Naive thymus-derived CD8-positive, alpha-beta T cell (primary cell): ENCODE measurements at regions not wholly inside any gene's neighbourhood (a gene's known extent, or its start where the extent isn't known, plus 50 kb on each side); places are given as distances from the start of the nearest gene placed in this dataset.
"Not testable (repeated sequence)": the region's sequence is repeated elsewhere in the genome, so short reads cannot be mapped to it uniquely, and the experiment has no call there.

Source experiments
- ATAC-seq, 2 donors: fragments of 150-1000 bp; cut with Tn5 transposase in 1 of 2; sonication (Bioruptor Pico), chemical (Tn5 transposase) in 1 of 2; 1 replicate in 1 of 2; 2 replicates in 1 of 2; pipeline ENCODE4 v1.10.0; 2021; ENCODE audit warnings: mild to moderate bottlenecking in 2 of 2, moderate library complexity in 2 of 2
- POLR2A ChIA-PET: fragments of 350-600 bp; sonication (Branson Sonifier 250); formaldehyde crosslinking; loops from one replicate; lab custom pipeline; 2021; ENCODE audit warnings: antibody characterized with exemption; lab: Charles Lee
- DNase-seq, 10 donors: peaks; one replicate each; pipeline versions ENCODE4 v3.0.0 to v3.0.0-alpha.2; 2020 to 2022
- H3K27ac Mint-ChIP-seq, 10 donors: one replicate each; pipeline ENCODE4 v1.8.0; 2020 to 2022; ENCODE audit warnings: mild to moderate bottlenecking in 10 of 10, mixed read lengths in 10 of 10, moderate library complexity in 4 of 10, inconsistent platforms in 1 of 10
- H3K27me3 Mint-ChIP-seq, 5 donors: one replicate each; pipeline ENCODE4 v1.8.0; 2021 to 2022; ENCODE audit warnings: mixed read lengths in 5 of 5
- H3K36me3 Mint-ChIP-seq, 3 donors: one replicate each; pipeline ENCODE4 v1.8.0; 2020 to 2022; ENCODE audit warnings: mixed read lengths in 3 of 3, mild to moderate bottlenecking in 2 of 3, inconsistent platforms in 1 of 3
- H3K4me1 Mint-ChIP-seq, 4 donors: one replicate each; pipeline ENCODE4 v1.8.0; 2021 to 2022; ENCODE audit warnings: mixed read lengths in 4 of 4
- H3K4me3 Mint-ChIP-seq, 10 donors: one replicate each; pipeline ENCODE4 v1.8.0; 2020 to 2022; ENCODE audit warnings: mild to moderate bottlenecking in 10 of 10, mixed read lengths in 10 of 10, moderate library complexity in 6 of 10, inconsistent platforms in 1 of 10
- H3K9me3 Mint-ChIP-seq, 9 donors: one replicate each; pipeline ENCODE4 v1.8.0; 2020 to 2022; ENCODE audit warnings: mixed read lengths in 9 of 9, mild to moderate bottlenecking in 3 of 9, inconsistent platforms in 1 of 9, moderate library complexity in 1 of 9

- POLR2A ChIA-PET, H3K36me3 Mint-ChIP-seq, H3K27me3 Mint-ChIP-seq, H3K9me3 Mint-ChIP-seq, ATAC-seq, H3K4me3 Mint-ChIP-seq, H3K4me1 Mint-ChIP-seq, DNase-seq: not testable (repeated sequence)
- peak overlapping the region in 1 of 10 donors; percentile 80 for H3K27ac Mint-ChIP-seq
These were observed 143.1 kb upstream of the VOPP1 start for GRCh38 chr7:55715247-55715867.

DNA sequence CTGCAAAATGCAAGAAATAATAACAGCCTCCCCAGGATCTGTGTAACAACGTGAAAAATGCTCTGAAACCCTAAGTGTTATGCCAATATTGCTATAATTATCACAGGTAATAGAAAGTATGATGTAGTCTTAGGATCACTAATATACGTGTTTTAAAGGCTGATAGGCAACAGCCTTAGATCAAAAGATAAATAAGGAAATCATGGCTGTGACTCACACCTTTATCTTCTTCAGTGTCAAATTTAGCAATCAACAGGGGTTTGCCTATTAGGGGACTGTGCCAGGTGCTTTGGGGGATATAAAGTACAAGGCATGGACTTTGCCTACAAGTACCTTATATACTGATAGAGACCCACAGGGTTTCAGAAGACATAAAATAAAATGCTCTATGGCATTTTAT lies 142.1 kb upstream of the VOPP1 start:
- POLR2A ChIA-PET, DNase-seq, ATAC-seq, H3K4me1 Mint-ChIP-seq, H3K9me3 Mint-ChIP-seq, H3K27me3 Mint-ChIP-seq, H3K27ac Mint-ChIP-seq, H3K36me3 Mint-ChIP-seq, H3K4me3 Mint-ChIP-seq: not testable (repeated sequence)

- ATAC-seq, H3K4me3 Mint-ChIP-seq, H3K4me1 Mint-ChIP-seq: not testable (repeated sequence)
These were observed 138.0 kb upstream of the VOPP1 start for GRCh38 chr7:55710312-55710711.

GRCh38 chr7:55708028-55708427 lies 135.7 kb upstream of the VOPP1 start:
- DNase-seq, H3K4me3 Mint-ChIP-seq, H3K9me3 Mint-ChIP-seq, H3K27me3 Mint-ChIP-seq, H3K36me3 Mint-ChIP-seq, POLR2A ChIA-PET, ATAC-seq, H3K27ac Mint-ChIP-seq, H3K4me1 Mint-ChIP-seq: not testable (repeated sequence)

More at GRCh38 chr7:55710312-55710711, 138.0 kb upstream of the VOPP1 start:
- H3K27me3 Mint-ChIP-seq, DNase-seq, H3K9me3 Mint-ChIP-seq, H3K27ac Mint-ChIP-seq, POLR2A ChIA-PET, H3K36me3 Mint-ChIP-seq: not testable (repeated sequence)

GRCh38 chr7:55707410-55707809 lies 135.1 kb upstream of the VOPP1 start:
- ATAC-seq, H3K27ac Mint-ChIP-seq, POLR2A ChIA-PET, DNase-seq, H3K4me3 Mint-ChIP-seq, H3K27me3 Mint-ChIP-seq, H3K4me1 Mint-ChIP-seq, H3K36me3 Mint-ChIP-seq, H3K9me3 Mint-ChIP-seq: not testable (repeated sequence)

- DNase-seq, H3K36me3 Mint-ChIP-seq, H3K4me1 Mint-ChIP-seq, H3K27me3 Mint-ChIP-seq, H3K9me3 Mint-ChIP-seq, H3K27ac Mint-ChIP-seq, ATAC-seq, POLR2A ChIA-PET, H3K4me3 Mint-ChIP-seq: not testable (repeated sequence)
These were observed 134.3 kb upstream of the VOPP1 start for GRCh38 chr7:55706451-55707195.

DNA sequence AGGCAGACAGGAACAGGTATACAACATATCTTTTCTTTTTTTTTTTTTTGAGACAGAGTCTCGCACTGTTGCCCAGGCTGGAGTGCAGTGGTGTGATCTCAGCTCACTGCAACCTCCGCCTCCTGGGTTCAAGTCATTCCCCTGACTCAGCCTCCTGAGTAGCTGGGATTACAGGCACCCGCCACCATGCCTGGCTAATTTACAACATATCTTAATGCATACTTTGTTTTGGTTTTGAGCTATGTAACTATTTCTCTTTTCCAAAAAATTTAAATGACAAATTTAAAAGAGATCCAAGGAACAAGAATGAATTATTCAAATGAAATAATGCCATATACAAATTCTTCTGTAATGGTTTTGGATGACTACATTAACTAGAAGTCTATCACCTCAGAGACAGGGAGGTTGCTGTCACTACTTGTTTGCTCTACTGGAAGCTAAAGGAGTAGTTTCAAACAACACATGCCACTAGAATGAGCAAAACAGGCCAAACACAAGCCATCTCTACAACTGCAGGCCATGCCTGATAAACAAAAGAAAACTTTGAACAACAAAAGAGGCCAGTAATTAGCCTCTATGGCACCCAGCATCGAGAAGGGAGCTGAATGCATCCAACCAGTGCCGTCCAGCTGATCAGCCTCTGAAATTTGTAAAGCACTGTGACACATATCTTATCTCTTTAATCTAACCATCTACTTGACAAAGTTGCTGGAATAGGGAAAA lies 133.6 kb upstream of the VOPP1 start:
- H3K4me1 Mint-ChIP-seq, H3K27me3 Mint-ChIP-seq, POLR2A ChIA-PET, H3K36me3 Mint-ChIP-seq, H3K27ac Mint-ChIP-seq, H3K4me3 Mint-ChIP-seq, ATAC-seq, DNase-seq, H3K9me3 Mint-ChIP-seq: not testable (repeated sequence)

- H3K4me3 Mint-ChIP-seq, ATAC-seq, H3K9me3 Mint-ChIP-seq, H3K27ac Mint-ChIP-seq, H3K4me1 Mint-ChIP-seq, DNase-seq, POLR2A ChIA-PET, H3K36me3 Mint-ChIP-seq: not testable (repeated sequence)
- H3K27me3 Mint-ChIP-seq: peaks cover 1 to 11% (median 6%) of the 10 kb centered on the region in 5 donors
These were observed 130.5 kb upstream of the VOPP1 start for GRCh38 chr7:55702831-55703230.

DNA sequence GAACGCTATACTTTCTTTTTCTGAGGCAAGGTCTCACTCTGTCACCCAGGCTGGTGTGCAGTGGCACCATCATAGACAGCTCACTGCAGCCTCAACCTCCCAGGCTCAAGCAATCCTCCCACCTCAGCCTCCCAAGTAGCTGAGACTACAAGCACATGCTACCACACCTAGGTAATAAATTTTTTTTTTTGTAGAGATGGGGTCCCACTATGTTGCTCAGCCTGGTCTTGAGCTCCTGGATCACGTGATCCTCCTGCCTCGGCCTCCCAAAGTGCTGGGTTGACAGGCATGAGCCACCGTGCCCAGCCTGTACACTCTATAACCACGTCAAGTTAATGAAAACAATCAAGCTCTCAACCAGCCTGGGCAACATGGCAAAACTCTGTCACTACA lies 127.1 kb upstream of the VOPP1 start:
- H3K27me3 Mint-ChIP-seq, POLR2A ChIA-PET: not testable (repeated sequence)
- peaks cover 0 to 11% (median 0%) of the 10 kb centered on the region in 4 donors for H3K4me1 Mint-ChIP-seq

GRCh38 chr7:55698607-55699449 lies 126.5 kb upstream of the VOPP1 start:
- H3K27me3 Mint-ChIP-seq, H3K36me3 Mint-ChIP-seq, DNase-seq, H3K4me3 Mint-ChIP-seq, ATAC-seq, POLR2A ChIA-PET, H3K9me3 Mint-ChIP-seq, H3K27ac Mint-ChIP-seq: not testable (repeated sequence)
- H3K4me1 Mint-ChIP-seq: peaks cover 0 to 11% (median 0%) of the 10 kb centered on the region in 4 donors

More for the DNA sequence above, 127.1 kb upstream of the VOPP1 start:
- not testable (repeated sequence) for DNase-seq, H3K36me3 Mint-ChIP-seq, H3K27ac Mint-ChIP-seq, H3K9me3 Mint-ChIP-seq, H3K4me3 Mint-ChIP-seq, ATAC-seq

- POLR2A ChIA-PET, H3K4me3 Mint-ChIP-seq, H3K9me3 Mint-ChIP-seq, H3K27ac Mint-ChIP-seq, DNase-seq, H3K27me3 Mint-ChIP-seq, ATAC-seq, H3K36me3 Mint-ChIP-seq: not testable (repeated sequence)
- H3K4me1 Mint-ChIP-seq: peaks cover 0 to 11% (median 0%) of the 10 kb centered on the region in 4 donors
These were observed 123.8 kb upstream of the VOPP1 start for GRCh38 chr7:55695893-55696701.

GRCh38 chr7:55694484-55694883 lies 122.2 kb upstream of the VOPP1 start:
- not testable (repeated sequence) for DNase-seq, ATAC-seq, H3K9me3 Mint-ChIP-seq

More at GRCh38 chr7:55694484-55694883, 122.2 kb upstream of the VOPP1 start:
- H3K36me3 Mint-ChIP-seq, POLR2A ChIA-PET, H3K4me3 Mint-ChIP-seq: not testable (repeated sequence)
- H3K27ac Mint-ChIP-seq: peak overlapping the region in 1 of 10 donors; percentile 41
- peaks cover 0 to 11% (median 0%) of the 10 kb centered on the region in 4 donors for H3K4me1 Mint-ChIP-seq
- peaks cover 0 to 18% (median 11%) of the 10 kb centered on the region in 5 donors for H3K27me3 Mint-ChIP-seq
